ENCODE measurements at regions not wholly inside any gene's neighbourhood (a gene's known extent, or its start where the extent isn't known, plus 50 kb on each side); places are given as distances from the start of the nearest gene placed in this dataset.

GRCh38 chr21:20783611-20784010, 214.6 kb upstream of the NCAM2 start:
- no peak for TF ChIP-seq POLR2A (IDR thresholded peaks at IDR 0.05)
- TF ChIP-seq CTCF (IDR thresholded peaks at IDR 0.05 in 4 of 5, conservative IDR thresholded peaks at IDR 0.05 in 1 of 5): no peak

All from gastrocnemius medialis (tissue), 4 donors.